Fibroblast of lung (primary cell): ENCODE measurements at regions not wholly inside any gene's neighbourhood (a gene's known extent, or its start where the extent isn't known, plus 50 kb on each side); places are given as distances from the start of the nearest gene placed in this dataset.

Experiments used
- EZH2 ChIP-seq: IDR thresholded peaks from 2 replicates; pipeline ENCODE4 v1.5.1; 2012; ENCODE audit warnings: low read length, control low read depth, mild to moderate bottlenecking; ENCODE audit errors: missing control alignments
- TF ChIP-seq, protein P1 (sequence below), 2 donors: IDR thresholded peaks in 1 of 2; conservative IDR thresholded peaks in 1 of 2; 1 replicate in 1 of 2; 2 replicates in 1 of 2; pipeline ENCODE4 v1.5.1; 2011 to 2012; ENCODE audit warnings: low read length in 2 of 2, control low read depth in 1 of 2, inconsistent platforms in 1 of 2, low read depth in 1 of 2, mild to moderate bottlenecking in 1 of 2

DNA sequence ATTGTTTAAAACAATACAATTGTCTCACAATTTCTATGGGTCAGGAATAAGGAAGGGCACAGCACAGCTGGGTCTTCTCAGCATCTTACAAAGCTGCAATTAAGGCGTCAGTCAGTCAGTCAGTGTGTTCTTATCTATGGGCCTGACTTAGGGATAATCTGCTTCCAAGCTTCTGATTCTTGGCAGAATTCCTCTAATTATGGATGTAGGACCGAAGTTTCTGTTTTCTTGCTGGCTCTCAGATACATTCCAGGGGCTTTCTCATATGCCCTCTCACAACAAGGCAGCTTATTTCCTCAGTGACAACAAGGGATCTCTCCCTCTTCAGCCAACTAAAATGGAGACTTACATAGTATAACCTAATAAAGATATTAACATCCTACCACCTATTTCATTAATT, 1925.3 kb upstream of the ACO1 start:
- TF ChIP-seq, protein P1, sequence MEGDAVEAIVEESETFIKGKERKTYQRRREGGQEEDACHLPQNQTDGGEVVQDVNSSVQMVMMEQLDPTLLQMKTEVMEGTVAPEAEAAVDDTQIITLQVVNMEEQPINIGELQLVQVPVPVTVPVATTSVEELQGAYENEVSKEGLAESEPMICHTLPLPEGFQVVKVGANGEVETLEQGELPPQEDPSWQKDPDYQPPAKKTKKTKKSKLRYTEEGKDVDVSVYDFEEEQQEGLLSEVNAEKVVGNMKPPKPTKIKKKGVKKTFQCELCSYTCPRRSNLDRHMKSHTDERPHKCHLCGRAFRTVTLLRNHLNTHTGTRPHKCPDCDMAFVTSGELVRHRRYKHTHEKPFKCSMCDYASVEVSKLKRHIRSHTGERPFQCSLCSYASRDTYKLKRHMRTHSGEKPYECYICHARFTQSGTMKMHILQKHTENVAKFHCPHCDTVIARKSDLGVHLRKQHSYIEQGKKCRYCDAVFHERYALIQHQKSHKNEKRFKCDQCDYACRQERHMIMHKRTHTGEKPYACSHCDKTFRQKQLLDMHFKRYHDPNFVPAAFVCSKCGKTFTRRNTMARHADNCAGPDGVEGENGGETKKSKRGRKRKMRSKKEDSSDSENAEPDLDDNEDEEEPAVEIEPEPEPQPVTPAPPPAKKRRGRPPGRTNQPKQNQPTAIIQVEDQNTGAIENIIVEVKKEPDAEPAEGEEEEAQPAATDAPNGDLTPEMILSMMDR (conservative IDR thresholded peaks at IDR 0.05 in 1 of 2, IDR thresholded peaks at IDR 0.05 in 1 of 2; ENCODE audit: low read depth in 1 of 2, low read length in 2 of 2): no peak
- no peak for TF ChIP-seq EZH2
